ENCODE measurements at regions not wholly inside any gene's neighbourhood (a gene's known extent, or its start where the extent isn't known, plus 50 kb on each side); places are given as distances from the start of the nearest gene placed in this dataset.

- no peak for TF ChIP-seq HBP1 (CRISPR knock-in tag; IDR thresholded peaks at IDR 0.05)
These were observed 186.9 kb upstream of the SLC24A3 start (continued) for GRCh38 chr20:19025430-19026120.

- no peaks in the 10 kb centered on the region for H3K4me1 ChIP-seq (replicated peaks in 1 of 2; ENCODE audit: control insufficient read depth in 2 of 2, insufficient read depth in 2 of 2, low read length in 2 of 2)
- WGBS (ENCODE audit: insufficient coverage, low coverage, missing lambda C conversion rate): 0% methylated on average over 11 of the region's 13 CpGs
- in situ Hi-C loops (cut with MboI) (no loop called here), intact Hi-C loops (cut with micrococcal nuclease) (no loop called here)
- H3K27me3 ChIP-seq (ENCODE audit: control insufficient read depth in 2 of 2, insufficient read depth in 2 of 2, low read length in 2 of 2): no peaks in the 10 kb centered on the region
- no peak overlapping the region for H3K27ac ChIP-seq (ENCODE audit: extremely low read depth, low read depth, low read length)
- DNase-seq (ENCODE audit: extremely low read depth in 1 of 4, low spot score in 3 of 4): no peak
- ATAC-seq: no peak
- H3K36me3 ChIP-seq (ENCODE audit: control insufficient read depth, insufficient read depth, low read length): no peaks in the 10 kb centered on the region
- no peaks in the 10 kb centered on the region for H3K79me2 ChIP-seq (ENCODE audit: control insufficient read depth, insufficient read depth, low read length)
- POLR2A ChIA-PET: interaction anchor here (0.5 to 0.7 kb wide), 2 partner anchors 9 to 392 kb away, joined by 3 read pairs; no protein-coding TSS in a partner anchor
- no peaks in the 10 kb centered on the region for H4K20me1 ChIP-seq (replicated peaks; ENCODE audit: control insufficient read depth, insufficient read depth, low read length)
- no TSS peak for BruUV-seq (replicated peaks)
- H3K9ac ChIP-seq (ENCODE audit: insufficient read depth in 1 of 2, low read depth in 2 of 2, low read length in 2 of 2): no peak overlapping the region
- no peaks in the 10 kb centered on the region for H3K9me1 ChIP-seq (ENCODE audit: control insufficient read depth, insufficient read depth, low read length)
- CTCF ChIA-PET (ENCODE audit: low intra/inter-chr PET ratio): no interaction called here
- H3K4me2 ChIP-seq (ENCODE audit: insufficient read depth, low read length): no peak overlapping the region
- no peak overlapping the region for H3K4me3 ChIP-seq
- no peak overlapping the region for H2AFZ ChIP-seq (ENCODE audit: low read depth, low read length)
- FAIRE-seq: no peak
- H3K9me3 ChIP-seq (replicated peaks; ENCODE audit: control insufficient read depth, insufficient read depth, low read depth, low read length): no peaks in the 10 kb centered on the region
- TF ChIP-seq SRSF1 (IDR thresholded peaks at IDR 0.05; ENCODE audit: low read depth, low read length) (no peak), ZNF407 (IDR thresholded peaks at IDR 0.05; ENCODE audit: low read depth) (no peak), PHF8 (IDR thresholded peaks at IDR 0.05; ENCODE audit: borderline replicate concordance, low read length) (no peak), ZNF551 (CRISPR knock-in tag; IDR thresholded peaks at IDR 0.05) (no peak), ZNF639 (CRISPR knock-in tag; conservative IDR thresholded peaks at IDR 0.05 in 1 of 2, IDR thresholded peaks at IDR 0.05 in 1 of 2) (no peak), NCOA1 (IDR thresholded peaks at IDR 0.05; ENCODE audit: low read depth) (no peak)
These were observed 186.1 kb upstream of the SLC24A3 start for GRCh38 chr20:19026121-19026878.
